Fibroblast of pulmonary artery (primary cell): ENCODE measurements at regions not wholly inside any gene's neighbourhood (a gene's known extent, or its start where the extent isn't known, plus 50 kb on each side); places are given as distances from the start of the nearest gene placed in this dataset.
"Not testable (repeated sequence)": the region's sequence is repeated elsewhere in the genome, so short reads cannot be mapped to it uniquely, and the experiment has no call there.

ENCODE experiments used
- DNase-seq: peaks from one replicate; pipeline ENCODE4 v3.0.0-alpha.2; 2010; ENCODE audit warnings: low read depth
- H3K4me3 ChIP-seq: replicated peaks from 2 replicates; pipeline ENCODE4 v1.5.1; 2011; ENCODE audit warnings: low read depth, mild to moderate bottlenecking, control low read depth, low read length, moderate library complexity
- TF ChIP-seq, protein P1 (sequence below): IDR thresholded peaks from 2 replicates; pipeline ENCODE4 v1.5.1; 2011; ENCODE audit warnings: mild to moderate bottlenecking, control low read depth, low read length, inconsistent platforms; ENCODE audit errors: missing control alignments

DNA sequence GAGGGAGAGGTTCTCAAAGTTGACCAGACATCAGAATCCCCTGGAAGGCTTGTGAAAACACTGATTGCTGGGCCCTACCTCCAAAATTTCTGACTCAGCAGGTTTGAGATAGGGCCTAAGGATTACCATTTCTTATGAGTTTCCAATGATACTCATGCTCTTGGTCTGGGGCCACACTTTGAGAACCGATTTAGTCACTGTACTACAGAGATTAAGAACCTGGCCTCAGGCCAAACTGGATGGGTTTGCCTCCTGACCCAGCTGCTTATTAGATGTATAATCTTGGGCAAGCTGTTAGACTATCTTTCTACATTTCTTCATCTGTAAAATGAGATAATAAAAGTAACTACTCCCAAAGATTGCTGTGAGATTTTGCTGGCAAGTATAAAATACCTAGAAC is 77.1 kb upstream of the SCIN start:
- peak; percentile 17 for DNase-seq
- TF ChIP-seq, protein P1, sequence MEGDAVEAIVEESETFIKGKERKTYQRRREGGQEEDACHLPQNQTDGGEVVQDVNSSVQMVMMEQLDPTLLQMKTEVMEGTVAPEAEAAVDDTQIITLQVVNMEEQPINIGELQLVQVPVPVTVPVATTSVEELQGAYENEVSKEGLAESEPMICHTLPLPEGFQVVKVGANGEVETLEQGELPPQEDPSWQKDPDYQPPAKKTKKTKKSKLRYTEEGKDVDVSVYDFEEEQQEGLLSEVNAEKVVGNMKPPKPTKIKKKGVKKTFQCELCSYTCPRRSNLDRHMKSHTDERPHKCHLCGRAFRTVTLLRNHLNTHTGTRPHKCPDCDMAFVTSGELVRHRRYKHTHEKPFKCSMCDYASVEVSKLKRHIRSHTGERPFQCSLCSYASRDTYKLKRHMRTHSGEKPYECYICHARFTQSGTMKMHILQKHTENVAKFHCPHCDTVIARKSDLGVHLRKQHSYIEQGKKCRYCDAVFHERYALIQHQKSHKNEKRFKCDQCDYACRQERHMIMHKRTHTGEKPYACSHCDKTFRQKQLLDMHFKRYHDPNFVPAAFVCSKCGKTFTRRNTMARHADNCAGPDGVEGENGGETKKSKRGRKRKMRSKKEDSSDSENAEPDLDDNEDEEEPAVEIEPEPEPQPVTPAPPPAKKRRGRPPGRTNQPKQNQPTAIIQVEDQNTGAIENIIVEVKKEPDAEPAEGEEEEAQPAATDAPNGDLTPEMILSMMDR: no peak
- no peak overlapping the region for H3K4me3 ChIP-seq

DNA sequence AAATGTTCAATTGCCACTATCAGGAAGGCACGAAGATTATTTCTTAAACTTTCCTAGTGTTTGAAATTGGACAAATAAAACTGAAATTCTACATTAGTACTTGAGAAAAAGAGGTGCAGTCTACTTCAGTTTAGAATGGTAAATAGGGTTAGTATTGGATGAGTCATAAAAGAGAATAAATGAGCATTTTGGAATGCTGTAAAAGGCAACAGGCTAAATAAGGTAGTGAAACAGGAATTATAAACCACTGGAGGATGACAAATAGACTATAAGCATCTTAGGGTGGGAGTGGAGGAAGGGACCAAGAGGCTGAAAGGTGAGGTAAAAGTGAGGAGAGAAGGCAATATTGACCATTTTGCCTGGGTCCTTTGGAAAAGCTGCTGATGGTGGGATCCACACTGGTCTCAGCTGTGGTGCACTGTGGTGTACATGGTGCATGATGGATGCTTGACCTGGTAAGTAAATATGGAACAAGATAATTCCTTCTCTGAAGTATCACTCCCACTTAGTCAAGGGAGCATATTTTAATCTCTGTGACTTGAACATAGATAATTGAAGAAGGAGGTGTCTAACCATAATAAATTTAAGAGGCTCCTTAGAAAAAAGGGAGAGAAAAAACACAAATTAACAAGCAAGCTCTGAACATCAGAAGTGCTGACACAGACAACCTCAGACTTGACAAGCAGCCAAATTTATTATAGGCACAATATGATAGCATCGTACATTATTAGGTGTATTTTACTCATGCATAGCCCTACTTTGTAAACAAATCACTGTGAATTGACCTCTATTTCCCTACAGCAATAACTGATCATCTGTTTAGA is 76.4 kb upstream of the SCIN start:
- no peak for DNase-seq
- TF ChIP-seq, protein P1: no peak
- H3K4me3 ChIP-seq: no peak overlapping the region

DNA sequence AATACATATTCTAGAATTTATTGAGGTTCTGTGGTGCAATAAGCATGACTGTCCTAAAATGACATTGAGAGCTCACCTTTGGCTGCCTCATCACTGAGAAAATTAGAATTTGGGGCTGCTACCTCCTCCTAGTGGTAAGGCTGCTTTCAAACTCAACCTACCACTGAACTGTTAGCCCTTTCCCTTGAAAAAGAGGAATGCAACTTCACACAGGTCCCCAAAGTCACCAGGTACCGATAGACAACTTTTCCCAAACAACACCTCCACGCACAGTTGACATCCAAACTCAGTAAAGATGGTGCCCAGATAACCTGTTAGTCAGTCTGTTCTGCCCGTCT is 75.9 kb upstream of the SCIN start:
- TF ChIP-seq, protein P1: no peak
- no peak for DNase-seq
- no peak overlapping the region for H3K4me3 ChIP-seq

DNA sequence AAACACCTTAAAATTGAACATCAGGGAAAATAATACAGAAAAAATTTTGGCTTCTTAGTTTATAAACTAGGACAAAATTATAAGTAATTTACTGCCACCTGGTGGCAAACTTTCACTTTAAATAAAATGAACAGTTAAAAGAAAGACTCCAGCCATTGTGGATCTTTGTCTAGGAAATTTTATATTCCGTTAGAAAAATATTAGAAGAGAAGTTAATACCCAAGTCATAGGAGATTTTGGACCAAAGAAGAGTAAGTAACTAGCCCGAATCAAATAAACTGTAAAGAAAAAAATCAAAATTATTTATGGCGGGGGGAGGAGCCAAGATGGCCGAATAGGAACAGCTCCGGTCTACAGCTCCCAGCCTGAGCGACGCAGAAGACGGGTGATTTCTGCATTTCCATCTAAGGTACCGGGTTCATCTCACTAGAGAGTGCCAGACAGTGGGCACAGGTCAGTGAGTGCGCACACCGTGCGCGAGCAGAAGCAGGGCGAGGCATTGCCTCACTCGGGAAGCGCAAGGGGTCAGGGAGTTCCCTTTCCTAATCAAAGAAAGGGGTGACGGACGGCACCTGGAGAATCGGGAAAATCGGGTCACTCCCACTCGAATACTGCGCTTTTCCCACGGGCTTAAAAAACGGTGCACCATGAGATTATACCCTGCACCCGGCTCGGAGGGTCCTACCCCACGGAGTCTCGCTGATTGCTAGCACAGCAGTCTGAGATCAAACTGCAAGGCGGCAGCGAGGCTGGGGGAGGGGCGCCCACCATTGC is 73.4 kb upstream of the SCIN start:
- TF ChIP-seq, protein P1: peak; percentile 14
- H3K4me3 ChIP-seq: not testable (repeated sequence)
- peak; percentile 68 for DNase-seq

DNA sequence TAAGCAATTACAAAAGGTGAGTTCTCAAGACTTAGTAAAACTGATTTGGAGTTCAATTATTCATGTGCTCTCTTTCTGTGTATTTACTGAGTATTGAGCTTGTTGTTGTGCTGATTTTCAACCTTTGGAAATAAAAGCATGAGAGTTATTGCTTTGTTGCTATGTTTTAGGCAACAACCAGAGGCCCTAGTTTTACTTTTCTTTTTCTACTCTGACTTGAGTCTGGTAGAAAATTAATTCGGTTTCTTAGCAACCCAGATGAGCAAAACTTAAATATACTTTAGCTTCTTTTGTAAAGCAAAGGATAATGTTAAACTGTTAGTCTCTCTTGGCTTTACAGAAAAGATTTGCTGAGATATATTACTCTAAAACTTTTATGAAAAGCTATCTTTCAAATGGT is 66.4 kb upstream of the SCIN start:
- TF ChIP-seq, protein P1: no peak
- DNase-seq: no peak
- H3K4me3 ChIP-seq: no peak overlapping the region

DNA sequence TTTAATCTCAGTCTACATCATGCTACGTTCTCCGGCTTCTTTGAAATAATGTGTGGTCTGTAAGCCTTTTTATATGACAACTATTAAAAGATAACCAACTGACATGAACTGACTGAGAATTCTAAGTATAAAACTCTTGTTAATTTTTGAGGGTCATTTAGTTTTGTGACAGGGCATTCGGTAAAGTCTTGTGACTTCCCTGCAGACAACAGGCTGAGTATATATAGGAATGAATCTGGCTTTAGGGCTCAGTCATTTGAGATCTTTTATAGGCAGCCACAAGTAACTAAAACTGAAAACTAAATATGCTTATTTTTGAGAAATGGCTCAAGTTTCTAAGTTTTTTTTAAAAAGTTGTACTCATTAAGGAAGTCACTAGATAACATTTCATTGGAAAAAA is 62.5 kb upstream of the SCIN start:
- DNase-seq: no peak
- TF ChIP-seq, protein P1: no peak
- H3K4me3 ChIP-seq: no peak overlapping the region
